ENCODE measurements at regions not wholly inside any gene's neighbourhood (a gene's known extent, or its start where the extent isn't known, plus 50 kb on each side); places are given as distances from the start of the nearest gene placed in this dataset.
"Not testable (repeated sequence)": the region's sequence is repeated elsewhere in the genome, so short reads cannot be mapped to it uniquely, and the experiment has no call there.

GRCh38 chr10:9262770-9263169, 1208.3 kb downstream of the GATA3 start:
- intact Hi-C loops (cut with micrococcal nuclease; ENCODE audit: unreplicated experiment): no loop called here

DNA sequence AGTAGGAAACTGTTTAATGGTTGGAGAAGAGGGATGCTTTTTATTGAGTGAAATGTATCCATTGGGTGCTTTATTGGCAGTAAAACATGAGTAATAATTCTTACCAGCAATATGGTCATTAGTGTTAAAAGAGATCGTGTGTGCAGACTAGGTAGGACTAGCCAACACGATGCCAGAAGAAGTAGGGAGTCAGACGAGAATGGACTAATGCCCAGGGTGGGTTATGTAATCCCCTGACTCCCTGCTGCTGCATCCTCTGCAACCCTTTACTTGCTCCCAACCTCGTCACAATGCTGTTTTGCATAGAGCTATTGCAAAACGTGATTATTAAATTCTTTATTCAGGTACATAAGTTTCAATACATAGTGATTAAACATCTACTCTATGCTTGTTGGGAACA, 1213.7 kb downstream of the GATA3 start:
- BruUV-seq (replicated peaks): no TSS peak
- no peak overlapping the region for H3K4me3 ChIP-seq
- H3K79me2 ChIP-seq (ENCODE audit: low read depth): no peaks in the 10 kb centered on the region
- no peaks in the 10 kb centered on the region for H4K20me1 ChIP-seq (ENCODE audit: insufficient read depth)
- TF ChIP-seq EZH2 (IDR thresholded peaks at IDR 0.05; ENCODE audit: low read depth): no peak
- TF ChIP-seq, protein P1, sequence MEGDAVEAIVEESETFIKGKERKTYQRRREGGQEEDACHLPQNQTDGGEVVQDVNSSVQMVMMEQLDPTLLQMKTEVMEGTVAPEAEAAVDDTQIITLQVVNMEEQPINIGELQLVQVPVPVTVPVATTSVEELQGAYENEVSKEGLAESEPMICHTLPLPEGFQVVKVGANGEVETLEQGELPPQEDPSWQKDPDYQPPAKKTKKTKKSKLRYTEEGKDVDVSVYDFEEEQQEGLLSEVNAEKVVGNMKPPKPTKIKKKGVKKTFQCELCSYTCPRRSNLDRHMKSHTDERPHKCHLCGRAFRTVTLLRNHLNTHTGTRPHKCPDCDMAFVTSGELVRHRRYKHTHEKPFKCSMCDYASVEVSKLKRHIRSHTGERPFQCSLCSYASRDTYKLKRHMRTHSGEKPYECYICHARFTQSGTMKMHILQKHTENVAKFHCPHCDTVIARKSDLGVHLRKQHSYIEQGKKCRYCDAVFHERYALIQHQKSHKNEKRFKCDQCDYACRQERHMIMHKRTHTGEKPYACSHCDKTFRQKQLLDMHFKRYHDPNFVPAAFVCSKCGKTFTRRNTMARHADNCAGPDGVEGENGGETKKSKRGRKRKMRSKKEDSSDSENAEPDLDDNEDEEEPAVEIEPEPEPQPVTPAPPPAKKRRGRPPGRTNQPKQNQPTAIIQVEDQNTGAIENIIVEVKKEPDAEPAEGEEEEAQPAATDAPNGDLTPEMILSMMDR (conservative IDR thresholded peaks at IDR 0.05): no peak
- intact Hi-C loops (cut with micrococcal nuclease; ENCODE audit: unreplicated experiment): no loop called here
- no peak overlapping the region for H2AFZ ChIP-seq
- H3K4me1 ChIP-seq (replicated peaks; ENCODE audit: insufficient read depth): peaks cover 5% of the 10 kb centered on the region
- H3K4me2 ChIP-seq: no peak overlapping the region
- POLR2A ChIA-PET (ENCODE audit: unreplicated experiment): no interaction called here
- H3K9me3 ChIP-seq (ENCODE audit: insufficient read depth, low read depth): no peaks in the 10 kb centered on the region
- no peaks in the 10 kb centered on the region for H3K27me3 ChIP-seq (ENCODE audit: insufficient read depth, low read depth)
- H3F3A ChIP-seq (ENCODE audit: insufficient read depth, low read depth): no peaks in the 10 kb centered on the region; the same call in 1 of the 2 replicates
- H3K9me2 ChIP-seq (ENCODE audit: insufficient read depth): no peaks in the 10 kb centered on the region
- H3K36me3 ChIP-seq (ENCODE audit: low read depth): no peaks in the 10 kb centered on the region
- DNase-seq: no peak
- CTCF ChIA-PET: no interaction called here
- H3K27ac ChIP-seq: no peak overlapping the region

More at GRCh38 chr10:9262770-9263169, 1208.3 kb downstream of the GATA3 start:
- Histone ChIP-seq H3K36me3 (ENCODE audit: low read depth) (no peaks in the 10 kb centered on the region), H4K20me1 (ENCODE audit: insufficient read depth) (no peaks in the 10 kb centered on the region), H3K4me1 (replicated peaks; ENCODE audit: insufficient read depth) (peaks cover 17% of the 10 kb centered on the region), H3K79me2 (ENCODE audit: low read depth) (no peaks in the 10 kb centered on the region), H3K4me3 (no peak overlapping the region), H3K27ac (no peak overlapping the region), H3K27me3 (ENCODE audit: insufficient read depth, low read depth) (no peaks in the 10 kb centered on the region), H3K9me3 (ENCODE audit: insufficient read depth, low read depth) (no peaks in the 10 kb centered on the region), H3K4me2 (no peak overlapping the region), H3F3A (ENCODE audit: insufficient read depth, low read depth) (no peaks in the 10 kb centered on the region; the same call in 1 of the 2 replicates), H3K9me2 (ENCODE audit: insufficient read depth) (no peaks in the 10 kb centered on the region), H2AFZ (no peak overlapping the region)
- BruUV-seq (replicated peaks): no TSS peak
- TF ChIP-seq, protein P1 (conservative IDR thresholded peaks at IDR 0.05): no peak
- no peak for TF ChIP-seq EZH2 (IDR thresholded peaks at IDR 0.05; ENCODE audit: low read depth)
- POLR2A ChIA-PET (ENCODE audit: unreplicated experiment): no interaction called here
- DNase-seq: peak; percentile 23 to 81
- CTCF ChIA-PET: no interaction called here

DNA sequence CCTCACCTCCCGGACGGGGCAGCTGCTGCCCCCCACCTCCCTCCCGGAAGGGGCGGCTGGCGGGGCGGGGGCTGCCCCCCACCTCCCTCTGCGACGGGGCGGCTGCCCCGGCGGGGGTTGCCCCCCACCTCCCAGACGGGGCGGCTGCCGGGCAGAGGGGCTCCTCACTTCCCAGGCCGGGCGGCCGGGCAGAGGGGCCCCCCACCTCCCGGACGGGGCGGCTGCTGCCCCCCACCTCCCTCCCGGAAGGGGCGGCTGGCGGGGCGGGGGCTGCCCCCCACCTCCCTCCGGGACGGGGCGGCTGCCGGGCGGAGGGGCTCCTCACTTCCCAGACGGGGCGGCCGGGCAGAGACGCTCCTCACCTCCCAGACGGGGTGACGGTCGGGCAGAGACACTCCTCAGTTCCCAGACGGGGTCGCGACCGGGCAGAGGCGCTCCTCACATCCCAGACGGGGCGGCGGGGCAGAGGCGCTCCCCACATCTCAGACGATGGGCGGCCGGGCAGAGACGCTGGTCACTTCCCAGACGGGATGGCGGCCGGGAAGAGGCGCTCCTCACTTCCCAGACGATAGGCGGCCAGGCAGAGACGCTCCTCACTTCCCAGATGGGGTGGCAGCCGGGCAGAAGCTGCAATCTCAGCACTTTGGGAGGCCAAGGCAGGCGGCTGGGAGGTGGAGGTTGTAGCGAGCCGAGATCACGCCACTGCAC, 1218.8 kb downstream of the GATA3 start:
- CTCF ChIA-PET; POLR2A ChIA-PET (ENCODE audit: unreplicated experiment); H3F3A ChIP-seq (ENCODE audit: insufficient read depth, low read depth); H4K20me1 ChIP-seq (ENCODE audit: insufficient read depth); intact Hi-C loops (cut with micrococcal nuclease; ENCODE audit: unreplicated experiment); H3K9me2 ChIP-seq (ENCODE audit: insufficient read depth); H3K9me3 ChIP-seq (ENCODE audit: insufficient read depth, low read depth); H3K4me3 ChIP-seq; H3K4me2 ChIP-seq; H3K4me1 ChIP-seq (replicated peaks; ENCODE audit: insufficient read depth); H2AFZ ChIP-seq; BruUV-seq (replicated peaks); H3K79me2 ChIP-seq (ENCODE audit: low read depth); DNase-seq; H3K36me3 ChIP-seq (ENCODE audit: low read depth); H3K27me3 ChIP-seq (ENCODE audit: insufficient read depth, low read depth); H3K27ac ChIP-seq: not testable (repeated sequence)

- no peaks in the 10 kb centered on the region for H3K9me2 ChIP-seq (ENCODE audit: insufficient read depth)
- no peak for TF ChIP-seq EZH2 (IDR thresholded peaks at IDR 0.05; ENCODE audit: low read depth)
- TF ChIP-seq, protein P1 (conservative IDR thresholded peaks at IDR 0.05): no peak
- intact Hi-C loops (cut with micrococcal nuclease; ENCODE audit: unreplicated experiment): no loop called here
- H2AFZ ChIP-seq: no peak overlapping the region
- no peaks in the 10 kb centered on the region for H3F3A ChIP-seq (ENCODE audit: insufficient read depth, low read depth)
- no peaks in the 10 kb centered on the region for H3K27me3 ChIP-seq (ENCODE audit: insufficient read depth, low read depth)
- H3K9me3 ChIP-seq (ENCODE audit: insufficient read depth, low read depth): no peaks in the 10 kb centered on the region
- H3K79me2 ChIP-seq (ENCODE audit: low read depth): no peaks in the 10 kb centered on the region
- no TSS peak for BruUV-seq (replicated peaks)
- no peak overlapping the region for H3K4me2 ChIP-seq
- no peak overlapping the region for H3K27ac ChIP-seq
- H3K4me1 ChIP-seq (replicated peaks; ENCODE audit: insufficient read depth): no peaks in the 10 kb centered on the region
- H3K36me3 ChIP-seq (ENCODE audit: low read depth): no peaks in the 10 kb centered on the region
- no peaks in the 10 kb centered on the region for H4K20me1 ChIP-seq (ENCODE audit: insufficient read depth)
- no peak for DNase-seq
- ChIA-PET POLR2A (ENCODE audit: unreplicated experiment) (no interaction called here), CTCF (no interaction called here)
- no peak overlapping the region for H3K4me3 ChIP-seq
These were observed 1219.8 kb downstream of the GATA3 start for GRCh38 chr10:9274206-9274755.
